HEK293T (cell line): ENCODE measurements at regions not wholly inside any gene's neighbourhood (a gene's known extent, or its start where the extent isn't known, plus 50 kb on each side); places are given as distances from the start of the nearest gene placed in this dataset.

Experiments used
- BHLHE40 ChIP-seq: fragments of 450-650 bp; IDR thresholded peaks from 2 replicates; pipeline ENCODE4 v1.6.1; 2016; ENCODE audit warnings: mild to moderate bottlenecking, moderate library complexity, borderline replicate concordance
- ELF4 ChIP-seq: fragments of 450-650 bp; IDR thresholded peaks from 2 replicates; pipeline ENCODE4 v1.6.1; 2017; ENCODE audit warnings: antibody characterized with exemption
- FOXA1 ChIP-seq: fragments of 450-650 bp; IDR thresholded peaks from 2 replicates; pipeline ENCODE4 v1.6.1; 2016; ENCODE audit warnings: mild to moderate bottlenecking
- FOXK2 ChIP-seq: fragments of 450-650 bp; IDR thresholded peaks from 2 replicates; pipeline ENCODE4 v1.6.1; 2016; ENCODE audit warnings: mild to moderate bottlenecking
- FOXM1 ChIP-seq: fragments of 450-650 bp; IDR thresholded peaks from 2 replicates; pipeline ENCODE4 v1.6.1; 2017; ENCODE audit warnings: mild to moderate bottlenecking, borderline replicate concordance
- LEF1 ChIP-seq: fragments of 450-650 bp; IDR thresholded peaks from 2 replicates; pipeline ENCODE4 v1.6.1; 2017; ENCODE audit warnings: mild to moderate bottlenecking, borderline replicate concordance
- SUZ12 ChIP-seq: fragments of 450-650 bp; IDR thresholded peaks from 2 replicates; pipeline ENCODE4 v1.6.1; 2016; ENCODE audit warnings: mild to moderate bottlenecking
- TARDBP ChIP-seq: fragments of 450-650 bp; IDR thresholded peaks from 2 replicates; pipeline ENCODE4 v1.6.1; 2016

- TF ChIP-seq FOXM1 (no peak), ELF4 (no peak), LEF1 (no peak), FOXK2 (no peak), SUZ12 (no peak), BHLHE40 (no peak), TARDBP (no peak), FOXA1 (no peak)
These were observed 142.4 kb downstream of the ZFP36L2 start for GRCh38 chr2:43083710-43084698.
